ENCODE measurements at regions not wholly inside any gene's neighbourhood (a gene's known extent, or its start where the extent isn't known, plus 50 kb on each side); places are given as distances from the start of the nearest gene placed in this dataset.

GRCh38 chr1:8202182-8202905, 115.6 kb upstream of the SLC45A1 start:
- no peak for DNase-seq

GRCh38 chr1:8201331-8201861, 116.5 kb upstream of the SLC45A1 start:
- no peak for DNase-seq

- DNase-seq: no peak
Observed at GRCh38 chr1:8200317-8201115, 117.4 kb upstream of the SLC45A1 start.

GRCh38 chr1:8198522-8198921, 119.4 kb upstream of the SLC45A1 start:
- DNase-seq: no peak

- DNase-seq: no peak
Observed at GRCh38 chr1:8197493-8198282, 120.2 kb upstream of the SLC45A1 start.

GRCh38 chr1:8194481-8195227, 123.3 kb upstream of the SLC45A1 start:
- no peak for DNase-seq

- no peak for DNase-seq
Observed at GRCh38 chr1:8193840-8194406, 124.0 kb upstream of the SLC45A1 start.

GRCh38 chr1:8191474-8191873, 126.4 kb upstream of the SLC45A1 start:
- DNase-seq: no peak

GRCh38 chr1:8189931-8190483, 127.9 kb upstream of the SLC45A1 start:
- no peak for DNase-seq

GRCh38 chr1:8185400-8185799, 132.5 kb upstream of the SLC45A1 start:
- DNase-seq: no peak

- no peak for DNase-seq
Observed at GRCh38 chr1:8184301-8184700, 133.6 kb upstream of the SLC45A1 start.

- DNase-seq: peak in 1 of 2 donors; percentile 71
Observed at GRCh38 chr1:8182034-8182761, 135.7 kb upstream of the SLC45A1 start.

GRCh38 chr1:8179132-8179793, 138.7 kb upstream of the SLC45A1 start:
- no peak for DNase-seq

- no peak for DNase-seq
Observed at GRCh38 chr1:8176279-8176678, 141.6 kb upstream of the SLC45A1 start.

GRCh38 chr1:8174807-8175206, 143.1 kb upstream of the SLC45A1 start:
- no peak for DNase-seq

- no peak for DNase-seq
Observed at GRCh38 chr1:8171751-8172464, 145.8 kb upstream of the ERRFI1 start.

GRCh38 chr1:8170059-8170835, 144.1 kb upstream of the ERRFI1 start:
- DNase-seq: no peak

GRCh38 chr1:8169364-8170058, 143.4 kb upstream of the ERRFI1 start:
- peak; percentile 64 to 79 for DNase-seq
